ENCODE measurements at regions not wholly inside any gene's neighbourhood (a gene's known extent, or its start where the extent isn't known, plus 50 kb on each side); places are given as distances from the start of the nearest gene placed in this dataset.
"Not testable (repeated sequence)": the region's sequence is repeated elsewhere in the genome, so short reads cannot be mapped to it uniquely, and the experiment has no call there.

DNA sequence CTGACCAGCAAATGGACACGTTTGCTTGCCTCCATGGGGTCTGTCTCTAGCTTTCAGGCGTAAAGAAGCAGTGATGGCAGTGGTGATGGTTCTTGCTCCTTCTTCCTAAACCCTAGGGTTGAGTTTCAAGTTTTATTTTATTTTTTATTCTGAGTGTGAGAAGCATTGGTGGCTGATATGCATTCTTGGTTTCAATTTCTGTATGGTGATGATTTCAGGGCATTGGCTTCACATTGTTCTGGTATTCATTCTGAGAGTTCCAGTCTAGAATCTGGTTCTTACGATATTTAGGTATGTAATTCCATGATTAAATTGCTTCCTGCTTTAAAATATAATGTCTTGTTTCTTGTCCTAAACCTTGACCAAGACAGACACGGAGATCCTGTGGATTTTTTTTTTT is 444.5 kb upstream of the IMPG1 start:
- no peak overlapping the region for H3K9ac ChIP-seq (ENCODE audit: low read depth in 1 of 3, low read length in 3 of 3)
- no peaks in the 10 kb centered on the region for H3K27me3 ChIP-seq (ENCODE audit: control insufficient read depth in 3 of 3, insufficient read depth in 3 of 3, low read length in 3 of 3)
- H3K36me3 ChIP-seq (ENCODE audit: control insufficient read depth in 3 of 3, insufficient read depth in 3 of 3, low read length in 3 of 3), result no peaks in the 10 kb centered on the region

DNA sequence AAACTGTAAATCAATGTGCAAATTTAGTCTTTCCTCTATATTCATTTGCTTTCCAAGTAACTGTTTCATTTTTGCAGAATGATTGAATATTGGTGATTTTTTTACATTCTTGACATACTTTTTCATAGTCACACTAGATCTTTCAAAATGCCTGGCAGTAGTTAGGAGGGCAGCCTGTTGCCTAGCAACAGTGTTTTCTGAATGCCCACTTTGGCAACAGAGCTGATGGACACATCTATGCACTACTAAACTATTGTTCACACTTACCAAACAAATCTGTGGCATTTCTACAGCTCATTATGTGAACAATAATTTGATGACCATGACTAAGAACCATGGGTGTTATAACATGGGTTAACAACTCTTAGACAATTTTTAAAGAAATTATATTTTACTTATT is 438.0 kb upstream of the IMPG1 start:
- Histone ChIP-seq H3K27me3 (ENCODE audit: control insufficient read depth in 3 of 3, insufficient read depth in 3 of 3, low read length in 3 of 3) (no peaks in the 10 kb centered on the region), H3K9me3 (ENCODE audit: control insufficient read depth in 3 of 3, low read length in 3 of 3) (no peaks in the 10 kb centered on the region), H3K4me3 (ENCODE audit: low read length in 3 of 3) (no peak overlapping the region)

More for the DNA sequence above, 444.5 kb upstream of the IMPG1 start:
- Histone ChIP-seq H3K9me3 (ENCODE audit: control insufficient read depth in 3 of 3, low read length in 3 of 3) (no peaks in the 10 kb centered on the region), H3K27ac (ENCODE audit: low read depth, low read length) (no peak overlapping the region), H3K4me1 (ENCODE audit: control insufficient read depth in 3 of 3, insufficient read depth in 3 of 3, low read length in 3 of 3) (no peaks in the 10 kb centered on the region), H3K4me3 (ENCODE audit: low read length in 3 of 3) (no peak overlapping the region)

DNA sequence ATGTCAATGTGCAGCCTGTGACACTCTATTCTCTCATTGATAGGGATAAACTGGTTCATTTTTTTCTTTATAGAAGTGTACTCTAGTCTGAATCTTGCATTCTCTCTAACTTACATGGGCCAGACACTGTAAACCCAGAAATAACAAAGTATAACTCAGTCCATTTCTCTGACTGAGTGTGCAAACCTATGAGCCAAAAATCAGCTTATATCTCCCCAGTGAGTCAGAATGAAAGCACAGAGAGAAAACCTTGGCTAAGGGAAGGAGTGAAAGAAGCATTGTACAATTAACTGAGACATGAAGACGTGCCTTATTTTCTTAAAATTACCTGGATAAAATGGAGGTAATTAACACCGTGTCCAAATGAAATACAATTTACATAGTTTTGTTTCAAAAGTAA is 436.9 kb upstream of the IMPG1 start:
- Histone ChIP-seq H3K9ac (ENCODE audit: low read depth in 1 of 3, low read length in 3 of 3) (no peak overlapping the region), H3K36me3 (ENCODE audit: control insufficient read depth in 3 of 3, insufficient read depth in 3 of 3, low read length in 3 of 3) (no peaks in the 10 kb centered on the region), H3K9me3 (ENCODE audit: control insufficient read depth in 3 of 3, low read length in 3 of 3) (no peaks in the 10 kb centered on the region), H3K4me3 (ENCODE audit: low read length in 3 of 3) (no peak overlapping the region), H3K27me3 (ENCODE audit: control insufficient read depth in 3 of 3, insufficient read depth in 3 of 3, low read length in 3 of 3) (no peaks in the 10 kb centered on the region), H3K27ac (ENCODE audit: low read depth, low read length) (no peak overlapping the region), H3K4me1 (ENCODE audit: control insufficient read depth in 3 of 3, insufficient read depth in 3 of 3, low read length in 3 of 3) (no peaks in the 10 kb centered on the region)

More for the DNA sequence above, 438.0 kb upstream of the IMPG1 start:
- Histone ChIP-seq H3K9ac (ENCODE audit: low read depth in 1 of 3, low read length in 3 of 3) (no peak overlapping the region), H3K27ac (ENCODE audit: low read depth, low read length) (no peak overlapping the region), H3K4me1 (ENCODE audit: control insufficient read depth in 3 of 3, insufficient read depth in 3 of 3, low read length in 3 of 3) (no peaks in the 10 kb centered on the region), H3K36me3 (ENCODE audit: control insufficient read depth in 3 of 3, insufficient read depth in 3 of 3, low read length in 3 of 3) (no peaks in the 10 kb centered on the region)

DNA sequence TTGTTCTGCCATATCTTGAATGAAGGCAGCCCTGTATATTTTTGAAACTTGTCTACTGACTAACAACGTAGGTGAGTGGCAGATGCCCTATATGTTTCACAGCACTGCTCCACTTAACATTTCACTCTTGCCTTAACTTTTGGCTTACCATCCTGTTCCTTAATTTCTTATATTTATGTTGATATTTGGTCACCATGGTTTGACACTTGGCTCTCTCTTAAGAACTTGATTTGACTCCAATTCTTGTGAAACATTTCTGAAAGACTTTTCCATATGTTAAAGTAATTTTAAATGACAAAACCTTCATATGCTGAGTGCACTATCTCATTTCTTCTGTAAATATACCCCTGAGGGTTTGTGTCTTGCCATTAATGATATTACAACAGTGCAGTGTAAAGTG is 434.3 kb upstream of the IMPG1 start:
- no peaks in the 10 kb centered on the region for H3K27me3 ChIP-seq (ENCODE audit: control insufficient read depth in 3 of 3, insufficient read depth in 3 of 3, low read length in 3 of 3)
- no peaks in the 10 kb centered on the region for H3K9me3 ChIP-seq (ENCODE audit: control insufficient read depth in 3 of 3, low read length in 3 of 3)
- no peak overlapping the region for H3K4me3 ChIP-seq (ENCODE audit: low read length in 3 of 3)
- H3K9ac ChIP-seq (ENCODE audit: low read depth in 1 of 3, low read length in 3 of 3), result no peak overlapping the region
- no peaks in the 10 kb centered on the region for H3K4me1 ChIP-seq (ENCODE audit: control insufficient read depth in 3 of 3, insufficient read depth in 3 of 3, low read length in 3 of 3)
- no peak overlapping the region for H3K27ac ChIP-seq (ENCODE audit: low read depth, low read length)
- no peaks in the 10 kb centered on the region for H3K36me3 ChIP-seq (ENCODE audit: control insufficient read depth in 3 of 3, insufficient read depth in 3 of 3, low read length in 3 of 3)

DNA sequence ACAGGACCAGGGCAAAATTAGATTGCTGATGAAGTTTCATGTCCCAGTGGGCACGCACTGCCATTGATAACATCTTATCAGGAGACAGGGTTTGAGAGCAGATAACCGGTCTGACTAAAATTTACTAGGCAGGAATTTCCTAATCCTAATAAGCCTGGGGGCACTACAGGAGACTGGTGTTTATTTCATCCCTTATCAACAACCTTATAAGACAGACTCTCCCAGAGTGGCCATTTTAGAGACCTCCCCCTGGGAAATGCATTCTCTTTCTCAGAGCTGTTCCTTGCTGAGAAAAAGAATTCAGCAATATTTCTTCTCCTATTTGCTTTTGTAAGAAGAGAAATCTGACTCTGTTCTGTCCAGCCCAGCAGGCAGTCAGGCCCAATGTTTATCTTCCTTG is 423.4 kb upstream of the IMPG1 start:
- Histone ChIP-seq H3K4me1 (ENCODE audit: control insufficient read depth in 3 of 3, insufficient read depth in 3 of 3, low read length in 3 of 3) (no peaks in the 10 kb centered on the region), H3K9me3 (ENCODE audit: control insufficient read depth in 3 of 3, low read length in 3 of 3) (peaks cover 0 to 3% (median 3%) of the 10 kb centered on the region in 3 donors), H3K27ac (ENCODE audit: low read depth, low read length) (no peak overlapping the region), H3K27me3 (ENCODE audit: control insufficient read depth in 3 of 3, insufficient read depth in 3 of 3, low read length in 3 of 3) (no peaks in the 10 kb centered on the region), H3K9ac (ENCODE audit: low read depth in 1 of 3, low read length in 3 of 3) (no peak overlapping the region), H3K4me3 (ENCODE audit: low read length in 3 of 3) (no peak overlapping the region), H3K36me3 (ENCODE audit: control insufficient read depth in 3 of 3, insufficient read depth in 3 of 3, low read length in 3 of 3) (no peaks in the 10 kb centered on the region)

DNA sequence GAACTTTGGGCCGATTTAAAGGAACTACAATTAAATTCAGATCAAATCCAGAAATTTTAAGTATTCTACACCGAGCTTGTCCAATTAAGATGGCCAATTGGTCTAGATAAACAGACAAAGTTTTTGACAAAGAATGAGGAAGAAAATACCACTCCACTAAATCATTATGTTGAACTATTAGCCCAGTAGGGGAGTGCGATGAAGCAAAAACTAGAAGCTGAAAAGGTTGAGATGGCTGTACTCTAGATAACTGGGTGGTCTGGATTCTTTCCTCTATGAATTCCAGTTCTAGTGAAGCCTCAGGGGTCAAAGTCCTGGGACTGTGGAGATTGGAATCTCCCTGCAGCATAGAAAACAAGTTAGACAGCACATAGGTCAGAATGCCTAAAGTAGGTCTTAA is 418.9 kb upstream of the IMPG1 start:
- not testable (repeated sequence) for H3K36me3 ChIP-seq (ENCODE audit: control insufficient read depth in 3 of 3, insufficient read depth in 3 of 3, low read length in 3 of 3); H3K27ac ChIP-seq (ENCODE audit: low read depth, low read length); H3K4me3 ChIP-seq (ENCODE audit: low read length in 3 of 3); H3K27me3 ChIP-seq (ENCODE audit: control insufficient read depth in 3 of 3, insufficient read depth in 3 of 3, low read length in 3 of 3); H3K9me3 ChIP-seq (ENCODE audit: control insufficient read depth in 3 of 3, low read length in 3 of 3); H3K9ac ChIP-seq (ENCODE audit: low read depth in 1 of 3, low read length in 3 of 3); H3K4me1 ChIP-seq (ENCODE audit: control insufficient read depth in 3 of 3, insufficient read depth in 3 of 3, low read length in 3 of 3)

DNA sequence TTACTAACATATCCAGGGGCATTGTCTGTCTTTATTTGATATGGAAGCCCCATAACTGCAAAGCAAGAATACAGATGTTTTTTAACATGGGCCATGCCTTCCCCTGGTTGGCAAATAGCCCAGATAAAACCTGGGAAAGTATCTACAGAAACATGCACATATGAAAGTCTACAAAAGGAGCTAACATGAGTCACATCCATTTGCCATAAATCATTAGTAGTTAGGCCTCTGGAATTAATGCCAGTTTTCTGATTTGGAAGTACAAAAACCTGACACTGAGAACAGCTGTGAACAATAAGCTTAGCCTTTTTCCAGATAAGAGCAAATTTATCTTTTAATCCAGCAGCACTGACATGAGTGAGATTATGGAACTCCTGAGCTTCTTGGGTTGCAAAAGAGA is 418.0 kb upstream of the IMPG1 start:
- no peaks in the 10 kb centered on the region for H3K36me3 ChIP-seq (ENCODE audit: control insufficient read depth in 3 of 3, insufficient read depth in 3 of 3, low read length in 3 of 3)
- H3K4me1 ChIP-seq (ENCODE audit: control insufficient read depth in 3 of 3, insufficient read depth in 3 of 3, low read length in 3 of 3), result no peaks in the 10 kb centered on the region
- H3K9me3 ChIP-seq (ENCODE audit: control insufficient read depth in 3 of 3, low read length in 3 of 3), result no peaks in the 10 kb centered on the region
- H3K27me3 ChIP-seq (ENCODE audit: control insufficient read depth in 3 of 3, insufficient read depth in 3 of 3, low read length in 3 of 3), result no peaks in the 10 kb centered on the region
- H3K4me3 ChIP-seq (ENCODE audit: low read length in 3 of 3), result no peak overlapping the region
- H3K27ac ChIP-seq (ENCODE audit: low read depth, low read length), result no peak overlapping the region
- H3K9ac ChIP-seq (ENCODE audit: low read depth in 1 of 3, low read length in 3 of 3), result no peak overlapping the region

DNA sequence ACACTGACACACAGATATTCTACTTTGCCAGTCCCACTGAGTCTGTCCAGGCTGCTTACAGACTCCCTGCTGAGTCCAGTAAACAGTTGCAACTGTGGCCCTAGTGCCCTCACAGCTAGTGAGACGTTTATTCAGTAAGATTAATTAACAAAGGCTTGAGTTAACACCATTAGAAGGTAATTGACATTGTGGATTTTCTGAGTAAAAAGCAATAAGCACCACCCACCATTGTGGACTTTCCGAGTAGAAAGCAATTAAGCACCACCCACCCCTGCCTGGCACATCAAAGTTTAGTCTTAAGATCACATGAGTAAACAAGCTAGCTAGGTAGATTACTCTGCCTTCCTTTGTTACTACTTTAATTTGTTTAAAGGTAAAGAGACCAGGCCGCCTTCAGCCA is 408.6 kb upstream of the IMPG1 start:
- no peaks in the 10 kb centered on the region for H3K36me3 ChIP-seq (ENCODE audit: control insufficient read depth in 3 of 3, insufficient read depth in 3 of 3, low read length in 3 of 3)
- H3K4me3 ChIP-seq (ENCODE audit: low read length in 3 of 3), result no peak overlapping the region
- no peak overlapping the region for H3K27ac ChIP-seq (ENCODE audit: low read depth, low read length)
- H3K9me3 ChIP-seq (ENCODE audit: control insufficient read depth in 3 of 3, low read length in 3 of 3), result no peaks in the 10 kb centered on the region
- no peaks in the 10 kb centered on the region for H3K27me3 ChIP-seq (ENCODE audit: control insufficient read depth in 3 of 3, insufficient read depth in 3 of 3, low read length in 3 of 3)
- no peak overlapping the region for H3K9ac ChIP-seq (ENCODE audit: low read depth in 1 of 3, low read length in 3 of 3)
- no peaks in the 10 kb centered on the region for H3K4me1 ChIP-seq (ENCODE audit: control insufficient read depth in 3 of 3, insufficient read depth in 3 of 3, low read length in 3 of 3)

DNA sequence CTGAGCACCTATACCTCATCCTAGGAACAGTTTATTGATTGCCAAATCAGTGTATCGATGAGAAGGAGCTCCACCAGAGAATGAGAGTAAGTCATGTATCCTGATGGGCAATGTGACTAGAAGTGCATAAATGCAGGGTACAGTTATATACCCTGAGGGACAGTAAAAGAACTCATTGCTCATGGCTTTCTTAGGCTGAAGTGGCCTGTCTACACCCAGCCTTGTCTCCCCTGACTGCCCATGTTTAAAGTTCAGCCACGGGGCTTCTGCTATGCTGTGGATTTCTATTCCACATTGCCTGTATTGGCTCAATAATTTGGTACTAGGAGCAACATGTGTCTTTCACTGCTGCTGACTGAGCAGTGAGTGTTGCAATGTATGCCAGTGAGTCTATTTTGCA is 400.4 kb upstream of the IMPG1 start:
- H3K9me3 ChIP-seq (ENCODE audit: control insufficient read depth in 3 of 3, low read length in 3 of 3), result no peaks in the 10 kb centered on the region
- no peaks in the 10 kb centered on the region for H3K36me3 ChIP-seq (ENCODE audit: control insufficient read depth in 3 of 3, insufficient read depth in 3 of 3, low read length in 3 of 3)
- no peaks in the 10 kb centered on the region for H3K4me1 ChIP-seq (ENCODE audit: control insufficient read depth in 3 of 3, insufficient read depth in 3 of 3, low read length in 3 of 3)
- no peak overlapping the region for H3K27ac ChIP-seq (ENCODE audit: low read depth, low read length)
- H3K27me3 ChIP-seq (ENCODE audit: control insufficient read depth in 3 of 3, insufficient read depth in 3 of 3, low read length in 3 of 3), result no peaks in the 10 kb centered on the region
- H3K9ac ChIP-seq (ENCODE audit: low read depth in 1 of 3, low read length in 3 of 3), result no peak overlapping the region
- H3K4me3 ChIP-seq (ENCODE audit: low read length in 3 of 3), result no peak overlapping the region

DNA sequence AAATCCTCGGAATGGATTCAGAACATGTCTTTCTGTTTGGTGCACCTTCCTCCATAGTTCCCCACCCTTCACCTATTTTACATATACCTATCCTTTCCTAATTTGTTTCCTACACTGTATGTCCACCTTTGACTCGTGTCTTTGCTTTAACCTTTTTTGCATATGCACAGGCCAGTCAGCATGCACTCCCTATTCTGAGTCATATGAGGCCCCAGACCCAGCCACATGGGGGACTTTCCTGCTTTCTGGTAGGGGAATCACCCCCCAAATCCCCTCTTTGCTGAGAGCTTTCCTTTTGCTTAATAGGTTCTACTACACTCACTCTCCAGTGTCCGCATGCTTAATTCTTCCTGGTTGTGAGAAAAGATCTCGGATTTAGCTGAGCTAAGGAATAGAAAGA is 393.8 kb upstream of the IMPG1 start:
- no peaks in the 10 kb centered on the region for H3K36me3 ChIP-seq (ENCODE audit: control insufficient read depth in 3 of 3, insufficient read depth in 3 of 3, low read length in 3 of 3)
- H3K4me3 ChIP-seq (ENCODE audit: low read length in 3 of 3), result no peak overlapping the region
- H3K9ac ChIP-seq (ENCODE audit: low read depth in 1 of 3, low read length in 3 of 3), result no peak overlapping the region

DNA sequence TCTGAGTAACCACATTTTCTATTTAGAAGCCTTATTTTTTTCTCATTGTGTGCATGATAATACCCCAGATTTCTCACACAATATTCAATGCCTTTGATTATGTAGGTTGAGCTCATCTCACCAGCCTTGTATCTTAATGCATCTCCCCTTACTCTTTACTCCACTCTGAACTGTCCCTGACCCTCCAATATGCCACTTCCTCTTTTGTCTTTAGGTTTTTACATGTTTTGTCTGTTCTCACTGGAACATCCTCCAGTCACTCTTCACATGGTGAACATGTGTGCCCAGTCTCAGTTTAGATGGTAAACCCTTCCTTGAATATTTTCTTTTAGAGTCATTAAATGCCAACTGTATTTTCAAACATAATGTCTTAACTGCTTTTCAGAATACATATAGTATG is 392.9 kb upstream of the IMPG1 start:
- Histone ChIP-seq H3K27me3 (ENCODE audit: control insufficient read depth in 3 of 3, insufficient read depth in 3 of 3, low read length in 3 of 3) (no peaks in the 10 kb centered on the region), H3K36me3 (ENCODE audit: control insufficient read depth in 3 of 3, insufficient read depth in 3 of 3, low read length in 3 of 3) (no peaks in the 10 kb centered on the region), H3K27ac (ENCODE audit: low read depth, low read length) (no peak overlapping the region), H3K4me3 (ENCODE audit: low read length in 3 of 3) (no peak overlapping the region), H3K4me1 (ENCODE audit: control insufficient read depth in 3 of 3, insufficient read depth in 3 of 3, low read length in 3 of 3) (no peaks in the 10 kb centered on the region), H3K9me3 (ENCODE audit: control insufficient read depth in 3 of 3, low read length in 3 of 3) (no peaks in the 10 kb centered on the region), H3K9ac (ENCODE audit: low read depth in 1 of 3, low read length in 3 of 3) (no peak overlapping the region)

More for the DNA sequence above, 393.8 kb upstream of the IMPG1 start:
- no peak overlapping the region for H3K27ac ChIP-seq (ENCODE audit: low read depth, low read length)
- H3K9me3 ChIP-seq (ENCODE audit: control insufficient read depth in 3 of 3, low read length in 3 of 3), result no peaks in the 10 kb centered on the region
- H3K27me3 ChIP-seq (ENCODE audit: control insufficient read depth in 3 of 3, insufficient read depth in 3 of 3, low read length in 3 of 3), result no peaks in the 10 kb centered on the region
- no peaks in the 10 kb centered on the region for H3K4me1 ChIP-seq (ENCODE audit: control insufficient read depth in 3 of 3, insufficient read depth in 3 of 3, low read length in 3 of 3)
